Mammary epithelial cell (primary cell): ENCODE measurements at regions not wholly inside any gene's neighbourhood (a gene's known extent, or its start where the extent isn't known, plus 50 kb on each side); places are given as distances from the start of the nearest gene placed in this dataset.
"Not testable (repeated sequence)": the region's sequence is repeated elsewhere in the genome, so short reads cannot be mapped to it uniquely, and the experiment has no call there.

ENCODE experiments used
- EZH2 ChIP-seq: IDR thresholded peaks from 2 replicates; pipeline ENCODE4 v1.6.1; 2012; ENCODE audit warnings: low read length, inconsistent platforms, borderline replicate concordance
- TF ChIP-seq, protein P1 (sequence below), 2 donors: IDR thresholded peaks in 1 of 2; conservative IDR thresholded peaks in 1 of 2; 2 replicates each; pipeline ENCODE4 v1.5.1; 2011 to 2012; ENCODE audit warnings: inconsistent platforms in 2 of 2, low read length in 2 of 2, mild to moderate bottlenecking in 2 of 2, control low read depth in 1 of 2, low read depth in 1 of 2; ENCODE audit not compliant: insufficient read depth in 1 of 2; ENCODE audit errors: extremely low read depth in 1 of 2

DNA sequence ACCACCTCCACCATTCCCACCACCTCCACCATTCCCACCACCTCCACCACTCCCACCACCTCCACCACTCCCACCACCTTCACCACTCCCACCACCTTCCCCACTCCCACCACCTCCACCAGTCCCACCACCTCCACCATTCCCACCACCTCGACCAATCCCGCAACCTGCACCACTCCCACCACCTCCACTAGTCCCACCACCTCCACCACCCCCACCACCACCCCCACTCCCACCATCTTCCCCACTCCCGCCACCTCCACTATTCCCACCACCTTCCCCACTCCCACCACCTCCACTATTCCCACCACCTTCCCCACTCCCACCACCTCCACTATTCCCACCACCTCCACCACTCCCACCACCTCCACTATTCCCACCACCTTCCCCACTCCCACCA, 94.3 kb upstream of the PAX2 start:
- TF ChIP-seq, protein P1, sequence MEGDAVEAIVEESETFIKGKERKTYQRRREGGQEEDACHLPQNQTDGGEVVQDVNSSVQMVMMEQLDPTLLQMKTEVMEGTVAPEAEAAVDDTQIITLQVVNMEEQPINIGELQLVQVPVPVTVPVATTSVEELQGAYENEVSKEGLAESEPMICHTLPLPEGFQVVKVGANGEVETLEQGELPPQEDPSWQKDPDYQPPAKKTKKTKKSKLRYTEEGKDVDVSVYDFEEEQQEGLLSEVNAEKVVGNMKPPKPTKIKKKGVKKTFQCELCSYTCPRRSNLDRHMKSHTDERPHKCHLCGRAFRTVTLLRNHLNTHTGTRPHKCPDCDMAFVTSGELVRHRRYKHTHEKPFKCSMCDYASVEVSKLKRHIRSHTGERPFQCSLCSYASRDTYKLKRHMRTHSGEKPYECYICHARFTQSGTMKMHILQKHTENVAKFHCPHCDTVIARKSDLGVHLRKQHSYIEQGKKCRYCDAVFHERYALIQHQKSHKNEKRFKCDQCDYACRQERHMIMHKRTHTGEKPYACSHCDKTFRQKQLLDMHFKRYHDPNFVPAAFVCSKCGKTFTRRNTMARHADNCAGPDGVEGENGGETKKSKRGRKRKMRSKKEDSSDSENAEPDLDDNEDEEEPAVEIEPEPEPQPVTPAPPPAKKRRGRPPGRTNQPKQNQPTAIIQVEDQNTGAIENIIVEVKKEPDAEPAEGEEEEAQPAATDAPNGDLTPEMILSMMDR (conservative IDR thresholded peaks at IDR 0.05 in 1 of 2, IDR thresholded peaks at IDR 0.05 in 1 of 2; ENCODE audit: extremely low read depth in 1 of 2, insufficient read depth in 1 of 2, low read depth in 1 of 2, low read length in 2 of 2) = not testable (repeated sequence)
- not testable (repeated sequence) for TF ChIP-seq EZH2
